ENCODE measurements at regions not wholly inside any gene's neighbourhood (a gene's known extent, or its start where the extent isn't known, plus 50 kb on each side); places are given as distances from the start of the nearest gene placed in this dataset.

DNA sequence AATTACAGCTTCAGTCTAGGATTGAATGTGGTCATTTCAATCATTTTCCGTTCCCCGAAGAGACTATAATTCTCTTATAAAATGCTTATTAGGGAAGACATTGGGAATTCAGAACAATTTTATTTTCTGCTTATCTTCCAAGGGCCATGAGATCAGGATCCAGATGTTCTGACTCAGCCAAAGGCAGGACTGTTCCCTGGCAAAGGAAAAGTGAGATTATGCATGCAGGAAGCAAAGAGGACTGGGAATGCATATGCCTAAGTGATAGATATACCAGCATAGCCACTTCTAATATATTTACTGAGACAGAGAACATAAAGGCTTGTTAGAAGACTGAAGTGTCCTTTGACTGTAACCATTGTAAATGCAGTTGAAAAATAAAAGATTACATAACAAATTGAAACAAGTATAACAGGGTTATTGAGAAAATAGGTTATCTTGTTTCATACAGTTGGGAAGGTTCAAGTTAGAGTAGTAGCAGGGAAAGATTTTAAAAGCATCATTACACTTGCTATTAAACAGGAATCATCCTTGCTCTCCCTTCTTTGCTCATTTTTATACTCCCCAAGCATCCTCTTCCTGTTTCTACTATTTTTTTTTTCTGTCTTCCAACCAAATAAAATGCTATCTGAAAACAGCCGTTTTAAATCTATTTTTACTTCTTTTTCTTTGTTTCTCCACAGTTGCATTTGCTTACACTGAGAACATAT, 439.6 kb upstream of the ADAMTS5 start:
- TF ChIP-seq, protein P1, sequence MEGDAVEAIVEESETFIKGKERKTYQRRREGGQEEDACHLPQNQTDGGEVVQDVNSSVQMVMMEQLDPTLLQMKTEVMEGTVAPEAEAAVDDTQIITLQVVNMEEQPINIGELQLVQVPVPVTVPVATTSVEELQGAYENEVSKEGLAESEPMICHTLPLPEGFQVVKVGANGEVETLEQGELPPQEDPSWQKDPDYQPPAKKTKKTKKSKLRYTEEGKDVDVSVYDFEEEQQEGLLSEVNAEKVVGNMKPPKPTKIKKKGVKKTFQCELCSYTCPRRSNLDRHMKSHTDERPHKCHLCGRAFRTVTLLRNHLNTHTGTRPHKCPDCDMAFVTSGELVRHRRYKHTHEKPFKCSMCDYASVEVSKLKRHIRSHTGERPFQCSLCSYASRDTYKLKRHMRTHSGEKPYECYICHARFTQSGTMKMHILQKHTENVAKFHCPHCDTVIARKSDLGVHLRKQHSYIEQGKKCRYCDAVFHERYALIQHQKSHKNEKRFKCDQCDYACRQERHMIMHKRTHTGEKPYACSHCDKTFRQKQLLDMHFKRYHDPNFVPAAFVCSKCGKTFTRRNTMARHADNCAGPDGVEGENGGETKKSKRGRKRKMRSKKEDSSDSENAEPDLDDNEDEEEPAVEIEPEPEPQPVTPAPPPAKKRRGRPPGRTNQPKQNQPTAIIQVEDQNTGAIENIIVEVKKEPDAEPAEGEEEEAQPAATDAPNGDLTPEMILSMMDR (IDR thresholded peaks at IDR 0.05; ENCODE audit: low read depth, low read length, missing control alignments), result no peak
- DNase-seq (ENCODE audit: low read depth), result no peak
- no peak overlapping the region for H3K4me3 ChIP-seq (ENCODE audit: low read depth, low read length)
- in situ Hi-C loops (cut with HindIII; ENCODE audit: low sequenced_read_pairs), result no loop called here

GRCh38 chr21:27403011-27403410, 436.1 kb upstream of the ADAMTS5 start:
- H3K4me3 ChIP-seq (ENCODE audit: low read depth, low read length), result no peak overlapping the region
- in situ Hi-C loops (cut with HindIII; ENCODE audit: low sequenced_read_pairs), result no loop called here
- TF ChIP-seq, protein P1 (IDR thresholded peaks at IDR 0.05; ENCODE audit: low read depth, low read length, missing control alignments), result no peak
- no peak for DNase-seq (ENCODE audit: low read depth)

GRCh38 chr21:27400045-27400444, 433.2 kb upstream of the ADAMTS5 start:
- DNase-seq (ENCODE audit: low read depth), result no peak
- no peak overlapping the region for H3K4me3 ChIP-seq (ENCODE audit: low read depth, low read length)
- TF ChIP-seq, protein P1 (IDR thresholded peaks at IDR 0.05; ENCODE audit: low read depth, low read length, missing control alignments), result no peak
- in situ Hi-C loops (cut with HindIII; ENCODE audit: low sequenced_read_pairs), result no loop called here

DNA sequence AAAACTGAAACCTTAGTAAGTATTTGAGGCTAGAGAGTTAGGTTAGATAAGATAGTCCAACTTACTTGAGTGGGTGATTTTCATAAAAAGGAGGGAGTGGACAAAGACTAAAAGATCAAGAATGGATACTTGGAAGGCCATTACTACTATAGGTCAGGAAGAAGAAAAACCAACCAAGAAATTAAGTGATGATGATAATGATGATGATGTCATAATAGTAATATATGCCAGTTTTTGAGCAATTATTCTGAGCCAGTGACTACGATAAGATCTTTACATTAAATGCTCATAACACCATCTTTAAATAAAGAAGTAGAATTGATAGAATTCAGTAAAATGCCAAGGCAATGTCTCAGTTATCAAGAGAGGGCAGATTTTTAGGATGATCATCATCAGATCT, 430.7 kb upstream of the ADAMTS5 start:
- TF ChIP-seq, protein P1 (IDR thresholded peaks at IDR 0.05; ENCODE audit: low read depth, low read length, missing control alignments), result no peak
- no peak overlapping the region for H3K4me3 ChIP-seq (ENCODE audit: low read depth, low read length)
- DNase-seq (ENCODE audit: low read depth), result no peak
- in situ Hi-C loops (cut with HindIII; ENCODE audit: low sequenced_read_pairs), result no loop called here

DNA sequence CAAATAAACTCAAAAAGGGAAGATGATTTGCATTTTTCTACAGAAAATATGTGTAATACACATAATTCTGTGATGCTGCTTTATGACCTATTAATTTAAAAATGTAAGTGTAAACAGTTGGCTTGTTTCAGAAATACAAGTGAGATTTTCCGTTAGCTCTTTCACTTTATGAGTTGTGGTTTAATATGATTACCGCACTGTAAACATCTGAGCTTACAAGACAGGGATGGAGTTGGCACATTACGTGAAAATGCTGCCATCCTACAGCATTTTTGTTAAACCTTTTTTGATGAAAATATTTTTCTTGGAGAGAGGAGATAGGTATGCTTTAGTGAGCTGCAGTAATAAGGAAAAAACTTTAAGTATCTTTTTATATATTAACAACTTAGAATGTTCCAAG, 426.8 kb upstream of the ADAMTS5 start:
- TF ChIP-seq, protein P1 (IDR thresholded peaks at IDR 0.05; ENCODE audit: low read depth, low read length, missing control alignments), result no peak
- in situ Hi-C loops (cut with HindIII; ENCODE audit: low sequenced_read_pairs), result no loop called here
- no peak for DNase-seq (ENCODE audit: low read depth)
- H3K4me3 ChIP-seq (ENCODE audit: low read depth, low read length), result no peak overlapping the region

GRCh38 chr21:27391990-27392389, 425.1 kb upstream of the ADAMTS5 start:
- TF ChIP-seq, protein P1 (IDR thresholded peaks at IDR 0.05; ENCODE audit: low read depth, low read length, missing control alignments), result no peak

More at GRCh38 chr21:27391990-27392389, 425.1 kb upstream of the ADAMTS5 start:
- DNase-seq (ENCODE audit: low read depth), result no peak
- in situ Hi-C loops (cut with HindIII; ENCODE audit: low sequenced_read_pairs), result no loop called here
- no peak overlapping the region for H3K4me3 ChIP-seq (ENCODE audit: low read depth, low read length)

Data from astrocyte of the cerebellum (primary cell).